ENCODE measurements at regions not wholly inside any gene's neighbourhood (a gene's known extent, or its start where the extent isn't known, plus 50 kb on each side); places are given as distances from the start of the nearest gene placed in this dataset.
A peak's percentile ranks its signal among the peaks of the same experiment; 100 is the strongest.

DNA sequence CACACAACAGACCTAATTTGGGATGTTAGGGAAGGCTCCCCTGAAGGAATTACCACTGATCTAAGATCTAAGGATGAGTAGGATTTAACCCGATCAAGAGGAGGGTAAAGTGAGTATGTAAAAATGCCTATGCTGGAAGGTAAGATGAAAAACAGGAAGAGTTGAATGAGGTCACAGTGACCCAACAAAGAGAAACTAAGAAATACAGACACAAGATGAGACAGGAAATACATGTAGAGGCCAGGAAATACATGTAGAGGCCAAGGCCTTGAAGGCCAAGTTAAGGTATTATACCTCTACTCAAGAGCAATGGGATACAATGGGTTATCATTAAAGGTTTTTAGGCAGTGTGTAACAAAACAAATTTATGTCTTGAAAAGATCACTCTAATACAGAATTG lies 131.6 kb upstream of the TANK start:
- no peak for DNase-seq (ENCODE audit: low read depth)

DNA sequence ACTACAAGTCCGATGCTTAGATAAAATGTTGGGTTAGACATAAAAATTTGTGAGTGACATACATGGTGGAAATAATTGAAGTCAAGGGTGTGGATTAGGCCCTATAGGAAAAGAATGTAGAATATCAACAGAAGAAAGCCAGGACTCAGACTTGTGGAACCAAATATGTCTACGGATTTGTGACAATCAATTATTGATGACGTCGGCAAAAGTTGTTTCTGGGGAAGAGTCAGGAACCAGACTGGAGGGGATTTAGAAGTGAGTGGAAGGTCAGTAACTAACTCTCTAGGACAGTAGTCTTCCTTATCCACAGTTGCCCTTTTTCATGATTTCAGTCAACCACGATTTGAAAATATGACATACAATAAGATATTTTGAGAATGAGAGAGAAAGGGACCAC lies 130.9 kb upstream of the TANK start:
- no peak for DNase-seq (ENCODE audit: low read depth)

DNA sequence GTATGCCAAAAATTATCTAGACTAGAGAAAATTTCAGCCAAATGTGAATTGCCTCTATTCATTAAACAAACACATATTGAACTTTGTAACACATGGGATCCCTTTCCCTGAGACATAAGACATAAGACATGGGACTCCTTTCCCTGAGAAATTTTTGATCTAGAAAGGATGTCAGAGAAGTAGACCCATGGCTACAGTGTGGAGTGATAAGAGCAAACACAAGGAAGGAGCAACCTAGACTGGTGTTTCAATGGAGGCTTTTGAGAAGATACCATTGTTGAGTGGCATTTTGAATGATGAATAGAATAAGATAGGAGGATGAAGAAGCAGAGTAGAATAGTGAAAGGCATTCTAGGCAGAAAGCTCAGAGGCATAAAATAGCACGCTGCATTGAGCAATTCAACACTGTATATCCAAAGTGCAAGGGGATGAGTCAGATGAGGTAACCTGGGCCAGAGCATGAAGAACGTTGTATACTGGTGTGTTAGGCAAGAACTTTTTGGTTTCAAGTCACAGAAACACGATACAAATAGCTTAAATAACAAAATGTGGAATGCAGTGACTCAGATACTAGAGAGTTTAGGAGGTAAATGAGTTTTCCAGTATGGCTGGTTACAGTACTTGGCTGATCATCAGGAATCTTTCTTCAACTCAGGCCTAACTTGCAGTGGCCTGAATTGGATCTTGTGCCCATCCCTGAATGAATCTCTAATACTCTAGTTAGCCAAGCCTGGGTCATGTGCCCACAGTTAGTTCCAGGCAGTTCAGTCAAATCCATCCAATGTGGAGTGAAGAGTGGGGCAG lies 129.8 kb upstream of the TANK start:
- no peak for DNase-seq (ENCODE audit: low read depth)

- DNase-seq (ENCODE audit: low read depth) = no peak
These were observed 128.7 kb upstream of the TANK start for GRCh38 chr2:161031511-161031910.

GRCh38 chr2:161032635-161033034 lies 127.6 kb upstream of the TANK start:
- DNase-seq (ENCODE audit: low read depth) = no peak

DNA sequence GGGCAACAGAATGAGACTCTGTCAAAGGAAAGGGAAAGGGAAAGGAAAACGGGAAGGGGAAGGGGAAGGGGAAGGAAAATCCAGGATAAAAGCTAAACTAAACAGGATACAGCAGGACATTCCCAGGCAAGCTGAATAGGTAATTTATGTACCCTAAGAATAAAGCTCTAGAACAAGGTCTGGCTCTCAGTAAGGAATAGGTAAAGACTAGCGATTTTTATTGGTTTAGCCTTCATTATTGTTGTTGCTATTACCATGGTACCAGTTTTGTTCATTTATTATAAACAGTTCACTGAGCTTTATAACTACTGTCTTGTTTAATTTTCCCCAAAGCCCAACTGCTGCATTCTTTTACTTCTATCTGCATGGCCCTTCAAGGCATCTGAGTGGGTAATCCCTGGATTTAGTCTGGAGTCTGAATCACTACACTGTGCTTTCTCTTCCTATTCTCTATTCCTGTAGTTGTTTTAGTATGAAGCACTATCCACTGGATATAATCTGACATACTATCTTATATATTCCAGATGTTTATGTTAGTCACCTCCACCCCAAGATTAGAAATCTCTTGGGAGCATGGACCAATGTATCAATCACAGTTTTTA lies 127.1 kb upstream of the TANK start:
- no peak for DNase-seq (ENCODE audit: low read depth)

DNA sequence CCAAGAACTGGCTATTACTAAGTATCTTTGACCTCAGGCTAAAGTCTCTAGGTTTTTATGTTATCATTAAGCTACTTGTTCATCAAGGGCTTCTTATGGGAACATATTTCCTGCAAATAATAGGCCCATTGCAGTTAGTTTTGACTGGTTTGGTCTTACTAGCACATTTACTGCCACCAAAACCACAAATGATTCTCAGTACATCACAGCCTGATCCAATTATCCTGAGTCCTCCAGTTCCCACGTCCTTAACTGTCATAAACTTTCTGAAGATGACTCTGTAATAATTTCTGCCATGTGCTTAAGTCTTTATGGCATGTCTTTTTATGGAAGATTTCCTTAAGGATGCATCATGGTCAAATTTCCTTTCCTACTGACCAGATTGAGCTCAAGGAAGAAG lies 123.3 kb upstream of the TANK start:
- DNase-seq (ENCODE audit: low read depth) = no peak

DNA sequence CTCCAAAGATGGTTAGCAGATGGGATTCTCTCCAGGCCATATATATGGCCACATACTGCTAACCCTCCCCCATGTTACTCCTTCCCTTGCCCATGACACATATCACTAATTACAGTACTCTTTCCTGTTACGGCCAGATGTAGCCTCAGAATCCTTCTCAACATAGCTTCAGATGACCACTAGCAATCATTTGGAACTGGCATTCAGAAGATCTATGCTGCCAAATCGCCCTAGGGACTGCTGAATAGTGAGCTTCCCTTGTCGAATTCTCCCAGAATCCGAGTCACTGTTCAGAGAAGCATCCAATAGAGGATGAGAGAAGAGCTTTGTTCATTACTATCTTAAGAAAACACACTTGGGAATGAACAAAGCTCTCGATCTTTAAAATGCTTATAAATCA lies 121.2 kb upstream of the TANK start:
- no peak for DNase-seq (ENCODE audit: low read depth)

GRCh38 chr2:161041356-161041755 lies 118.9 kb upstream of the TANK start:
- no peak for DNase-seq (ENCODE audit: low read depth)

GRCh38 chr2:161042990-161043625 lies 117.1 kb upstream of the TANK start:
- DNase-seq (ENCODE audit: low read depth) = no peak

DNA sequence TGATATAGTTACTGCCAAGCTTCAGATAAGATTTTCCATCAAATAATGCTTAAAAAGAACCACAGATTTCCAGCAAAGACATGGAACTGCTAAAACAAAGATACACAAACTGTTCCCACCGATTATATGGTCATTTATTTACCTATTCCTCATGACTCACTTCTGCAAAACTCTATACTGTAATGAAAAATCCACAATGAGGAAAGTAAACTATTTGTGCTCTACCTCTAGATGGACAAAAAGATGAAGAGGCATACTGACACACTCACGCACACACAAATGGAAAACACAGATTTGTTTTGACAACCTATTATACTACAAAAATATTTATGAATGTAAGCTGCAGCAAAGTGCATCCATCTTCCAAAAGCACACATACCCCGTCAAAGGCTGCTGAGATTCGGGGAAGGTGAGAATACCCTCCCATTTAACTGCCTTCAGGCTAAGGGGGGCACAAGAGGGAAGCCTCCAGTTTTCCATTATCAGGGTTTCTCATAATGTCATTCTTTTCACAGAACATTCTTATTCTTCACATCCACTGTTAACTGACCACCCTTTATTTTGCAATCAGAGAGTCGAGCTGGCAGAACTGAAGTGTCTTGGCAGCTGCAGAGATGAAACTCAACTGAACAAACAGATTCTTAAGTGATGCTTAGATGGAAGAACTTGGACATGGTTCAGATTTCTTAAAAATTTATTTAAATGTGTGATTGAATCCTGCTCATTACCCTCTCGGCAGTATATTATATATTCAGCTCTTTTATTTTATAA lies 115.9 kb upstream of the TANK start:
- DNase-seq (ENCODE audit: low read depth) = no peak

- DNase-seq (ENCODE audit: low read depth) = no peak
These were observed 115.3 kb upstream of the TANK start for GRCh38 chr2:161044921-161045320.

GRCh38 chr2:161045726-161046125 lies 114.5 kb upstream of the TANK start:
- DNase-seq (ENCODE audit: low read depth) = no peak

DNA sequence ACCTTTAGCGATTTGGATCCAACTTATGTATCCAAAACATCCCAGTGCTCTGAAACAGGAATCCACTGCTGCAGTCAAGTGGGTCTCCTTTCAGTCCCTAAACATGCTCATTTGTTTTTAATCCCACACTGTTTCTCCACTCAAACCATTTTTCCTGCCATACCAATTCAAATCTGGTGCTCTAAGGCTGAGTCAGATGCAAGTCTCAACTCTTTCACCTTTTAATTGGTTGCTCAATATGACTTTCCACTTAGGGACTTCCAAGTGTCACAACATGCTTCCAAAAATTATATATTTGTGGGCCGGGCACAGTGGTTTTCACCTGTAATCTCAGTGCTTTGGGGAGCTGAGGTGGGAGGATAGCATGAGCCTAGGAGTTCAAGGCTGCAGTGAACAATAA lies 113.4 kb upstream of the TANK start:
- no peak for DNase-seq (ENCODE audit: low read depth)

DNA sequence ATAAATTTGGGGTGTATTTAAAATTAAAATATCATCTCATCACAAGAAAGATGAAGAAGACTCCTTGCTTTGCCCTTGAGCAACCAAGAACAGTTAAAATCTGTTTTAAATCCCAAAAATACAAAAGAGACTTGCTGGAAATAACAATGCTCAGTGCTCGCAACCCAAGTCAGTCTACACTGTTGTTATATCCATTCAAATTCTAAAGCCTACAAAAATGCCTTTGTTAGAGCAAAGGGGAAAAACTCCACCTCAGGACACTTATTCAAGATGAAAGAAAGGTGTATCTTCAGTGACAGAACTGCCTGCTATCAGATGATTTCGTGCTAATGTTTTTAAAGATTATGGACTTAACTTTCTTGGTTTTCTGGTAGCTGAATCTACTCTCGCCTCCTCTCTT lies 111.9 kb upstream of the TANK start:
- DNase-seq (ENCODE audit: low read depth) = no peak

- no peak for DNase-seq (ENCODE audit: low read depth)
These were observed 110.7 kb upstream of the TANK start for GRCh38 chr2:161049559-161049958.

DNA sequence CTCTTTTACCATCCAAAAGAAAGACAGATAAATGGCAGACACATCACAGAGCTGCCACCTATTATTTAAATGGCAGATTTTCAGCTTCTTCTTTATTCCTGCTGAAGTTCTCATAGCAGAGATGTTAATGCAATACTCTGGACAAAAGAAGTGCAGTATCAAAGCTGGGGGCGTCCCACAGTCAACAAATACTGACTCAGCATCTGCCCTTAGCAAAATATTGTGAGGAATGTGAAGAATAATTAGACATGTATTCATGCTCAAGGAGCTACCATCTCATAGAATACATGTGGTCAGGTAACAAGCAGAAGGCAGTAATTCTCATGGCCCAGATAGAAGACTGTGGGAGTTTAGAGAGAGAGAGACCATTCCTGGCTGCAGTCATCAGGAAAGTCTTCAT lies 108.0 kb upstream of the TANK start:
- no peak for DNase-seq (ENCODE audit: low read depth)

DNA sequence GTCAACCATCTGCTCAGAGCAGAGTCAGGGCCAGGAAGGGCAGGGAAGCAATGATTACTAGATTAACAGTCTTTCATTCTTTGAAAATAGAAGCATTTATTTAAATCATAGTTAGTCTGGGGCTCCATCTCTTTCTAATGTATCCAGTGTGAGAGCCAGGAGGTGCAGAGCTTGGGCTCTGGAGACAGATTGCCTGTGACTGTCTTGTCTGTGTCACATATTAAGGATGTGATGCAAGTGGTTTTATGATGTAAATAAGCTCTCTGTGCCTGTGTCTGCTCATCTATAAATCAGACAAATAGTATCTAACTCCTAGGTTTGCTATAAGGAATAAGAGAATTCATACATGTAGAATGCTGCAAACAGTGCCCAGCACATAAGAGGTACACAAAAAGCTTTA lies 104.9 kb upstream of the TANK start:
- DNase-seq (ENCODE audit: low read depth) = no peak

DNA sequence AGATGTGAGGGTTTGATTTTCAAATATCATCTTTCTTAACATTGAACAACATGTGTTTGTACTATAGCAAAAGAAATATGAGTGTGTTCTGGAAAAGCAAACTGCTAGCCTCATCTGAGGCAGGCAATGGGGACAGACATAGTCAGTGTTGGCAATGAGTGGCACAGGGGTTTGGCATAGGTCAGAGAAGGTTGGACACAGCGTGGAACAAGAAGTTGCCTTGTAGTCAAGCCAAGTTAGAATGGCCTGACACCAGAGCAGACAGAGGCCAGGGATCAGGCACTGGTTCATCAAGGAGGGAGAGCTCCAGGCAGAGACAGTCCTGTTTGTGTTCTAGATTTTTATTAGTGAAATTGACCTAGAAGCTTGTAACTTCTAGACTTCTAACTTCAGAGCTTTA lies 100.8 kb upstream of the TANK start:
- no peak for DNase-seq (ENCODE audit: low read depth)

- no peak for DNase-seq (ENCODE audit: low read depth)
These were observed 98.4 kb upstream of the TANK start for GRCh38 chr2:161061786-161062185.

GRCh38 chr2:161063157-161063945 lies 96.9 kb upstream of the TANK start:
- DNase-seq (ENCODE audit: low read depth) = peak; percentile 37

DNA sequence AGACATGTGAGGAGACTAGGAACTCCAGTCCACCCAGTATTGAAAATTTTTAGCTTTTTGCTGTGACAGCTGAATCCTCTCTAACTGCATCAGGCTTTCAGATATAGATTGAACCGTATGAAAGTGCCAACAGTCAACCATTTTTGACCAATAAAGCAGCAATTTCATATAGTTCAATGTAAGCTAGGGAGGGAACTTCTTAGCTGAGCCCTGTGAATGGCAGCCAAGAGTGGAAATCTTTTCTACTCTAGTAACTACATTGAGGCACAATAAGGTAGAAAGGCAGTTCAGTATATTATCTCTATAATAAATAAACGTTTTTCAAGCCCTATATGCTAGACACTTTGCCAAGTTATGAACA lies 96.3 kb upstream of the TANK start:
- DNase-seq (ENCODE audit: low read depth) = no peak
